Kidney (tissue), 13 donors: ENCODE measurements at regions not wholly inside any gene's neighbourhood (a gene's known extent, or its start where the extent isn't known, plus 50 kb on each side); places are given as distances from the start of the nearest gene placed in this dataset.

Experiments
- DNase-seq, 5 donors: peaks; one replicate each; pipeline ENCODE4 v3.0.0-alpha.2; 2013 to 2020
- FAIRE-seq: peaks from 2 replicates; lab custom pipeline; 2012; peaks lifted over from hg19 to GRCh38; lab: Jason Lieb, UNC
- H3K27ac ChIP-seq, 2 donors: one replicate each; pipeline ENCODE4 v1.7.0; 2013; ENCODE audit warnings: low read depth in 2 of 2, low read length in 2 of 2, inconsistent platforms in 1 of 2
- H3K27me3 ChIP-seq: one replicate; pipeline ENCODE4 v1.7.1; 2013; ENCODE audit warnings: low read length, inconsistent platforms; ENCODE audit not compliant: control insufficient read depth, insufficient read depth
- H3K36me3 ChIP-seq, 3 donors: one replicate each; pipeline versions ENCODE4 v1.7.0 to v1.7.1; 2013; ENCODE audit warnings: low read length in 3 of 3, control low read depth in 1 of 3, inconsistent platforms in 1 of 3; ENCODE audit not compliant: insufficient read depth in 3 of 3, control insufficient read depth in 2 of 3
- H3K4me1 ChIP-seq, 3 donors: one replicate each; pipeline versions ENCODE4 v1.7.0 to v1.7.1; 2013; ENCODE audit warnings: low read length in 3 of 3, inconsistent platforms in 1 of 3, low read depth in 1 of 3; ENCODE audit not compliant: control insufficient read depth in 2 of 3, insufficient read depth in 2 of 3
- H3K4me3 ChIP-seq, 3 donors: one replicate each; pipeline versions ENCODE4 v1.7.0 to v1.8.1; 2013; ENCODE audit warnings: low read length in 3 of 3, control low read depth in 1 of 3, inconsistent platforms in 1 of 3
- H3K9ac ChIP-seq, 3 donors: one replicate each; pipeline versions ENCODE4 v1.7.0 to v1.7.1; 2013; ENCODE audit warnings: low read length in 3 of 3, control low read depth in 1 of 3, inconsistent platforms in 1 of 3
- H3K9me3 ChIP-seq, 3 donors: one replicate each; pipeline versions ENCODE4 v1.7.0 to v1.7.1; 2013; ENCODE audit warnings: low read length in 3 of 3, control low read depth in 1 of 3, inconsistent platforms in 1 of 3; ENCODE audit not compliant: control insufficient read depth in 2 of 3, insufficient read depth in 1 of 3
- CTCF ChIP-seq: IDR thresholded peaks from 3 replicates; pipeline ENCODE4 v1.5.1; 2012; ENCODE audit warnings: mild to moderate bottlenecking, moderate library complexity, borderline replicate concordance; ENCODE audit not compliant: insufficient read depth; ENCODE audit errors: extremely low read depth
- intact Hi-C: fragments of 100-400 bp; cut with DNase I; formaldehyde crosslinking; loops from one replicate; pipeline ENCODE4 v1.11.1; 2022
- donor health status: control.
- donor health status: control.
- donor health status: control.
- donor health status: control.
- donor health status: control.
- donor health status: DM: yes; HTN: yes; CAD: no.
- donor health status: Normal renal cell carcinoma (clear cell type).

GRCh38 chr15:39442898-39443297 lies 138.0 kb upstream of the THBS1 start:
- no peaks in the 10 kb centered on the region for H3K36me3 ChIP-seq
- no peak overlapping the region for H3K27ac ChIP-seq
- H3K9me3 ChIP-seq = no peaks in the 10 kb centered on the region
- no peak for TF ChIP-seq CTCF
- H3K27me3 ChIP-seq = no peaks in the 10 kb centered on the region
- no peak overlapping the region for H3K4me3 ChIP-seq
- FAIRE-seq (no peak), DNase-seq (no peak)
- no peak overlapping the region for H3K9ac ChIP-seq
- no peaks in the 10 kb centered on the region for H3K4me1 ChIP-seq
- intact Hi-C loops = no loop called here

- intact Hi-C loops = no loop called here
- DNase-seq (no peak), FAIRE-seq (no peak)
- TF ChIP-seq CTCF = no peak
- Histone ChIP-seq H3K27ac (no peak overlapping the region), H3K4me1 (no peaks in the 10 kb centered on the region), H3K9me3 (no peaks in the 10 kb centered on the region), H3K27me3 (no peaks in the 10 kb centered on the region), H3K9ac (no peak overlapping the region), H3K4me3 (no peak overlapping the region), H3K36me3 (no peaks in the 10 kb centered on the region)
Observed at GRCh38 chr15:39443659-39444219, 137.1 kb upstream of the THBS1 start.

- peak in 1 of 5 donors; percentile 82 for DNase-seq
- Histone ChIP-seq H3K9me3 (no peaks in the 10 kb centered on the region), H3K27ac (no peak overlapping the region), H3K9ac (no peak overlapping the region), H3K4me1 (no peaks in the 10 kb centered on the region), H3K36me3 (no peaks in the 10 kb centered on the region), H3K27me3 (no peaks in the 10 kb centered on the region), H3K4me3 (no peak overlapping the region)
- TF ChIP-seq CTCF = no peak
- FAIRE-seq = no peak
- intact Hi-C loops = no loop called here
Observed at GRCh38 chr15:39444735-39445470, 136.0 kb upstream of the THBS1 start.
